GM19438 (cell line): ENCODE measurements at regions not wholly inside any gene's neighbourhood (a gene's known extent, or its start where the extent isn't known, plus 50 kb on each side); places are given as distances from the start of the nearest gene placed in this dataset.

Source experiments
- ATAC-seq: cut with Tn5 transposase; IDR thresholded peaks from one replicate; pipeline ENCODE4 v1.9.1; 2021; ENCODE audit warnings: low read depth; ENCODE audit not compliant: unreplicated experiment

DNA sequence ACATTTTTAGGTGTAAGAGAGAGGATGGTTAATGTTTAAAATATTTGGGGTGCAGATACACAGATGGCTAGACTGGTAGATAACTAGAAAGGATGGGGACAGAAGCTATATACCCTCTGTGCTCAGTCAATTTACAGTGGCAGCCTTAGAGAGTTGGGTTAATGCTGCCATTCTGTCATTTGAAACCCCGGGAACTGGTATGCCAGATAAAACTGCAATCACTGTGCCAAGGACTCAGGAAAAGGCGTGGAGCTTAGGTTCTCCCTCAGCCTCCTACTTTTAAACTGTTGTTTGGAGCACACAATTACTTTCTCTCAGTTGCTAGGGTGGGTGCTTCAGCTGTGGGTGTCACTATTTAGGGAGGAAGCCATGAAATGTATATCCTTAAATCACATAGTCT lies 90.0 kb upstream of the HNRNPU start:
- ATAC-seq = no peak

DNA sequence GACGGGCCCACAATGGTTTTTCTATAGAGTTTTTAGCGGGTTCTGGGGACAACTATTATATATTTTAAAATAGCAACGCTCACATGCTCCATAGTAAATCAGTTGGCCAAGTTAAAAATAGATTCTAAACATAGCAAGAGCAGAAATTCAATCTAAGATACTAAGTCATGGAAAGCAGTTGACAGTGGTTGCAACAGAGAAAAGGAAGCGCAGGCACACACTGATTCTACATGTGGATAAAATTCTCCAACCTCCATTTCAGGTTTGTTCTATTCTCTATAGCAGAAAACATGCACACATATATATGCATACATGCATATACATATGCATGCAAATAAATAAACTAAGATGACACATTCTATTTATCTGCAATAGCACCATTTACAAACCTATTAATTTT lies 89.6 kb upstream of the HNRNPU start:
- ATAC-seq = no peak

- peak; percentile 97 for ATAC-seq
Measured at GRCh38 chr1:244952940-244953339, 88.6 kb upstream of the HNRNPU start.

- no peak for ATAC-seq
Measured at GRCh38 chr1:244952280-244952933, 88.1 kb upstream of the HNRNPU start.

DNA sequence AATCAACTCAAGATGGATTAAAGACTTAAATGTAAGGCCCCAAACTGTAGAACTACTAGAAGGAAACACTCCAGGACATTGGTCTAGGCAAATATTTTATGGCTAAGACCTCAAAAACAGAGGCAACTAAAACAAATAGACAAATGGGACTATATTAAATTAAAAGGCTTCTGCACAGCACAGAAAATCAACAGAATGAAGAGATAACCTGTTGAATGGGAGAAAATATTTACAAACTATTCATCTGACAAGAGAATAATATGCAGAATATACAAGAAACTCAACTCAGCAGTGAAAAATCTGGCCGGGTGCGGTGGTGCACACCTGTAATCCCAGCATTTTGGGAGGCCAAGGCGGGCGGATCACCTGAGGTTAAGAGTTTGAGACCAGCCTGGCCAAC lies 84.1 kb upstream of the HNRNPU start:
- ATAC-seq = no peak

- ATAC-seq = peak; percentile 77
Measured at GRCh38 chr1:244945109-244945671, 80.8 kb upstream of the HNRNPU start.

DNA sequence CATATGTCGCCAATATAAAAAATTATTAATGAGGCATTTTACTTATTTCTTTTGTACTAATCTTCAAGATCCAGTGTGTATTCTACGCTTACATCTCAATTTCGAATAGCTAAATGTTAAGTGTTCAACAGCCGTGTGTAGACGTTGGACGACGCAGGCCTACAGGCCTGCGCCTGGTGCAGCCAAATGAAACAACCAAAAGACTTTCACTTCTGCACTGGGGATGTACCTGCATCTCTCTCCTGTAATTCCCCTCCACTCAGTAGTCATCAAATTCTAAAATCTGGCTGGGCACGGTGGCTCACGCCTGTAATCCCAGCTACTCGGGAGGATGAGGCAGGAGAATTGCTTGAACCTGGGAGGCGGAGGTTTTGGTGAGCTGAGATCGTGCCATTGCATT lies 76.8 kb upstream of the HNRNPU start:
- peak; percentile 78 for ATAC-seq

GRCh38 chr1:244937099-244937498 lies 72.8 kb upstream of the HNRNPU start:
- ATAC-seq = no peak

GRCh38 chr1:244920911-244921761 lies 56.8 kb upstream of the HNRNPU start:
- no peak for ATAC-seq

GRCh38 chr1:244919320-244920282 lies 55.3 kb upstream of the HNRNPU start:
- no peak for ATAC-seq

DNA sequence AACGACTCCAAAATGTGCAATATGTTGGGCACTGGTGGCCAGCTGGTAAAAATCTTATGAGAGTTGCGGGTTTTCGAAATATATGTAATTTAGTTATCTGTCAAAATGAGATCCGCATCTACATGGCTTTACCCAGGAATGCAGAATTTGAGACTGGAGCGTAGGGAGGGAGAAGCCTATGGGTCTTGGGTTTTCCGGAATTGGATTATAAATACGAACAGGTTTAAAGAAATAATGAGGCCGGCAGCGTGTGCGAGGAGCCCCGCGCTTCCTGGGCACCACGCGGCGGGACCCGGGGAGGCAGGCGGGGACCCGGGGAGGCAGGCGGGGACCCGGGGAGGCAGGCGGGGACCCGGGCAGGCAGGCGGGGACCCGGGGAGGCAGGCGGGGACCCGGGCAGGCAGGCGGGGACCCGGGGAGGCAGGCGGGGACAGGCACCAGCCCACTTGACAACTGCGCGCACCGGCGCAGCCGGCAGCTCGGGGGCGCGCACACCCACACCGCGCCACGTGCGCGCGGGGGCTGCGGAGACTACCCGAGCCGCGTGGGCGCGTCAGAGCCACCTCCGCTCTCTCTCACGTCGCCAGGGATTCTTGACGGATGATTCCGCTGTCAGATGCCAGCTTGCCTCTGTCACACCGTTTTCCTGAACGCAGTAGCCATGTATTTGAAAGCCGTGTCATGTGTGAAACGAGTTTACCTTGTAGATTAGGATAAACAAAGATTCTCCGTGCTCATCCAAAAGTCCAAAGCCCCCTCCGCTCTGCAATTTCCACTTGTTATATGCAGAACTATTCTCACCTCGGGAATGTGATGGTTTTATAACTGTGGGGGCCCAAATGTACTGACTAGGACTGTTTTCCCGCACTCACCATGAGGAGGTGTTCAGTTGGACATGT lies 54.3 kb upstream of the HNRNPU start:
- no peak for ATAC-seq

- ATAC-seq = no peak
Measured at GRCh38 chr1:244917073-244917670, 52.8 kb upstream of the HNRNPU start.

GRCh38 chr1:244915736-244916135 lies 51.4 kb upstream of the HNRNPU start:
- no peak for ATAC-seq

DNA sequence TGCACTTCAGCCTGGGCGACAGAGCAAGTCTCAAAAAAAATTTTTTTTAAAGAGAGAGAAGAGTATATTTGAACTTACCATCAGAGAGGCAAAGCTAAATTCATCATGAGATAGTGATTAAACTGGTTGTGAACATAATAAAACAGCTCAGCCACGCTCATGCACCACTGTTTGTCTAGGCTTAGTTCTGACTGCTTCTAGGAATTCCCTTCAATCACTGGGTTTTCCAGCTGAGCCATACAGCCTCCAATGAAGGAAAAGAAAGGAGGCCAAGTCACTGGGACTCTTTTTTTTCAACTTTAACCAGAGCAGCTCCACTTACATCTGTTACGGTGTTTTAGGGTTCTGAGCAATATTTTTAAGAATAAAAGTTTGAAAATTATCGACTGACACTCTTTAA lies 50.4 kb upstream of the HNRNPU start:
- ATAC-seq = no peak
